ENCODE measurements at regions not wholly inside any gene's neighbourhood (a gene's known extent, or its start where the extent isn't known, plus 50 kb on each side); places are given as distances from the start of the nearest gene placed in this dataset.

DNA sequence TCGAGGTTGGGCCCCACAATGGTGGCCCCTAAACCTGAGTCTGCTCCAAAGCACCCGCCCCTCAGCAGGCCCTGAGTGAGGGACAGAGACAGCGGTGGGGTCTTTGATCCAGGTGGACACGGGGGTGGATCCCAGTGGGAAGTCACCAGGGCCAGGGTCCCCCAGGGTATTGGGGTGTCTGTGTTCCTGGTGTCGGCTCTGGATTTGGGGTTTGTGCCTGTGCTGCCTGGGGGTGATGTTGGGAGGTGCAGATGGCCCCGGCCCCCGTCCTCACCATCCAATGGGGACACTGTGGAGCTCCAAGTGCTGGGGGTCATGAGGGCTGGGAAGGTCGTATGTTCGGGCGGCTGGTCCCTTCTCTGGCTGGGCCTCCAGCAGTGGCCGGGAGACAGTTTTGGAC is 354.2 kb downstream of the TMEM121 start:
- TF ChIP-seq, protein P1, sequence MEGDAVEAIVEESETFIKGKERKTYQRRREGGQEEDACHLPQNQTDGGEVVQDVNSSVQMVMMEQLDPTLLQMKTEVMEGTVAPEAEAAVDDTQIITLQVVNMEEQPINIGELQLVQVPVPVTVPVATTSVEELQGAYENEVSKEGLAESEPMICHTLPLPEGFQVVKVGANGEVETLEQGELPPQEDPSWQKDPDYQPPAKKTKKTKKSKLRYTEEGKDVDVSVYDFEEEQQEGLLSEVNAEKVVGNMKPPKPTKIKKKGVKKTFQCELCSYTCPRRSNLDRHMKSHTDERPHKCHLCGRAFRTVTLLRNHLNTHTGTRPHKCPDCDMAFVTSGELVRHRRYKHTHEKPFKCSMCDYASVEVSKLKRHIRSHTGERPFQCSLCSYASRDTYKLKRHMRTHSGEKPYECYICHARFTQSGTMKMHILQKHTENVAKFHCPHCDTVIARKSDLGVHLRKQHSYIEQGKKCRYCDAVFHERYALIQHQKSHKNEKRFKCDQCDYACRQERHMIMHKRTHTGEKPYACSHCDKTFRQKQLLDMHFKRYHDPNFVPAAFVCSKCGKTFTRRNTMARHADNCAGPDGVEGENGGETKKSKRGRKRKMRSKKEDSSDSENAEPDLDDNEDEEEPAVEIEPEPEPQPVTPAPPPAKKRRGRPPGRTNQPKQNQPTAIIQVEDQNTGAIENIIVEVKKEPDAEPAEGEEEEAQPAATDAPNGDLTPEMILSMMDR (IDR thresholded peaks at IDR 0.05): no peak
- no peak for TF ChIP-seq EZH2 (IDR thresholded peaks at IDR 0.05; ENCODE audit: borderline replicate concordance, insufficient read depth, low read depth, low read length, poor library complexity, severe bottlenecking)
